Activated naive CD8-positive, alpha-beta T cell treated with anti-CD3 and anti-CD28 coated beads, Interleukin-2, amount 10 ng/mL, durations not matched to agents 7 days and 5 days (primary cell): ENCODE measurements at regions not wholly inside any gene's neighbourhood (a gene's known extent, or its start where the extent isn't known, plus 50 kb on each side); places are given as distances from the start of the nearest gene placed in this dataset.

Experiments used
- ATAC-seq: fragments of 150-1000 bp; cut with Tn5 transposase; one replicate; pipeline ENCODE4 v1.10.0; 2021; ENCODE audit warnings: low read depth, moderate library complexity
- POLR2A ChIA-PET: fragments of 350-600 bp; sonication (Branson Sonifier 250); formaldehyde crosslinking; loops from one replicate; lab custom pipeline; 2021; ENCODE audit warnings: antibody characterized with exemption; lab: Charles Lee
- DNase-seq: peaks from one replicate; pipeline ENCODE4 v3.0.0; 2021
- H3K27ac Mint-ChIP-seq: one replicate; pipeline ENCODE4 v1.8.0; 2022; ENCODE audit warnings: mild to moderate bottlenecking, mixed read lengths
- H3K27me3 Mint-ChIP-seq: one replicate; pipeline ENCODE4 v1.8.0; 2022; ENCODE audit warnings: mild to moderate bottlenecking, moderate library complexity, mixed read lengths
- H3K36me3 Mint-ChIP-seq: one replicate; pipeline ENCODE4 v1.8.0; 2021; ENCODE audit warnings: mild to moderate bottlenecking, mixed read lengths
- H3K4me1 Mint-ChIP-seq: one replicate; pipeline ENCODE4 v1.8.0; 2021; ENCODE audit warnings: mixed read lengths
- H3K4me3 Mint-ChIP-seq: one replicate; pipeline ENCODE4 v1.8.0; 2022; ENCODE audit warnings: mild to moderate bottlenecking, moderate library complexity, mixed read lengths
- H3K9me3 Mint-ChIP-seq: one replicate; pipeline ENCODE4 v1.8.0; 2021; ENCODE audit warnings: mixed read lengths

DNA sequence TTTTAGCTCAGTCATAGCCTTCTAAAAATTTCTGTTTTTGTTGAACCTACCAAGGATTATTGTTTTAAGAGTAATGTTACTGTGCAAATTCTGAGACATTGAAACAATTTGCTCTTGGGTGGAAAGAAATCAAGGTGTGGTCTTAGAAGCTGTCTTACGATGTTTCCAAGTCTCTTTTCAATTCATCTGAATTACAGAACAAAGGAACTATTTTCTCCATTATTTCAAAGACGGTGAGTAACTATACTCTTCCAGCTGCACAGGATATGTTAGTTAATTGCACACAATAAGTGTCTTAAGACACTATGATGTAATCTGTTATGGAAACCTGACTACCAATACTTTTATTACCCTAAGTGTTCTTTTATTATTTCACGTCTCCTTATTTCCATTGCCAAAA is 106.8 kb upstream of the POM121L12 start:
- ATAC-seq: no peak
- Mint-ChIP-seq H3K4me3 (no peak overlapping the region), H3K9me3 (peaks cover 13% of the 10 kb centered on the region), H3K27me3 (no peaks in the 10 kb centered on the region), H3K4me1 (no peaks in the 10 kb centered on the region), H3K27ac (no peak overlapping the region), H3K36me3 (no peaks in the 10 kb centered on the region)
- no peak for DNase-seq
- POLR2A ChIA-PET: no interaction called here

- DNase-seq: no peak
- Mint-ChIP-seq H3K36me3 (no peaks in the 10 kb centered on the region), H3K9me3 (peaks cover 16% of the 10 kb centered on the region), H3K4me1 (no peaks in the 10 kb centered on the region), H3K27ac (no peak overlapping the region), H3K4me3 (no peak overlapping the region), H3K27me3 (no peaks in the 10 kb centered on the region)
- POLR2A ChIA-PET: no interaction called here
- no peak for ATAC-seq
These were observed 110.1 kb upstream of the POM121L12 start for GRCh38 chr7:52925332-52925731.

DNA sequence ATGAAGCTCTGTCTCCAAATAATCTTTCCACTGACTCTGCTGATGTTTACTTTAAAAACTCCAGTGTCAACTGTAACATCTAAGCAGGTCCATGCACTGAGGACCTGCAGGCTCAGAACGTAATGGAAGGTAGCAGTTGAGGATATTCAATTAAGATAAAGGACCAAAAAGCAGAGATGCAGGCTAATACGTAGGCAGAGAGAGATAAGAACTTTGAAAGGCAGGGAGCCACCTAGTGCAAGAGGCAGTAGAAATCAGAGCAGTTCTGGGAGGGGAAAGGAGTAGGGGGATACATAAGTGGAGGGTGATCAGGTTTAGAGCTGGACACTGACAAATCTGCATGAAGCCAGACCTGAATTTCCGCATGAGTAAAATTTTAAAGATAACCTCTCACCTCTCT is 114.5 kb upstream of the POM121L12 start:
- POLR2A ChIA-PET: no interaction called here
- Mint-ChIP-seq H3K9me3 (peaks cover 7% of the 10 kb centered on the region), H3K27ac (no peak overlapping the region), H3K4me3 (no peak overlapping the region), H3K27me3 (no peaks in the 10 kb centered on the region), H3K4me1 (no peaks in the 10 kb centered on the region), H3K36me3 (no peaks in the 10 kb centered on the region)
- ATAC-seq (no peak), DNase-seq (no peak)

- Mint-ChIP-seq H3K27me3 (no peaks in the 10 kb centered on the region), H3K9me3 (peaks cover 6% of the 10 kb centered on the region), H3K4me1 (no peaks in the 10 kb centered on the region), H3K36me3 (no peaks in the 10 kb centered on the region), H3K4me3 (no peak overlapping the region), H3K27ac (no peak overlapping the region)
- no peak for ATAC-seq
- POLR2A ChIA-PET: no interaction called here
- DNase-seq: no peak
These were observed 117.4 kb upstream of the POM121L12 start for GRCh38 chr7:52917982-52918578.

DNA sequence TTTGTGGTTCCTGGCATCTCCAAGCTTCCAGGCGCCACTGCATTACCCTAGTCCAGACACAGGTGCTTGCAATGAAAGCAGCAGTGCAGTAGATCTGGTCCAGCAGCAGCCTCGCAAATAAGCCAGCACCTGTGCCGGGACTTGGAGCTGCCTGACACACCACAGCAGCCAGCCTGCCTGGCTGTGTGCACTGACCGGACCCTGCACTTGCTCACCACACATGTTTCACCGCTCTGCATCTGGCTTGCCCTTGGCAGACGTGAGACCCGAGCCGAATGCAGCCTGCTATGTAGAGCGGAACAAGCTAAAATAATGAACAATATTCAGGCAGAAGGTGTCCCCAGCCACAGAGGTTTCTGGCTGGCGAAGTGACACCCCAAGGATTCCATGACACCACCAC is 123.6 kb upstream of the POM121L12 start:
- Mint-ChIP-seq H3K36me3 (no peaks in the 10 kb centered on the region), H3K9me3 (peaks cover 4% of the 10 kb centered on the region), H3K4me3 (no peak overlapping the region), H3K27ac (no peak overlapping the region), H3K4me1 (no peaks in the 10 kb centered on the region), H3K27me3 (no peaks in the 10 kb centered on the region)
- no peak for DNase-seq
- POLR2A ChIA-PET: no interaction called here
- no peak for ATAC-seq

GRCh38 chr7:52911326-52911725 is 124.1 kb upstream of the POM121L12 start:
- Mint-ChIP-seq H3K9me3 (peaks cover 4% of the 10 kb centered on the region), H3K27ac (no peak overlapping the region), H3K36me3 (no peaks in the 10 kb centered on the region), H3K4me3 (no peak overlapping the region), H3K4me1 (no peaks in the 10 kb centered on the region), H3K27me3 (no peaks in the 10 kb centered on the region)
- ATAC-seq (no peak), DNase-seq (no peak)
- POLR2A ChIA-PET: no interaction called here

GRCh38 chr7:52909935-52910334 is 125.5 kb upstream of the POM121L12 start:
- no peak for ATAC-seq
- Mint-ChIP-seq H3K36me3 (no peaks in the 10 kb centered on the region), H3K4me3 (no peak overlapping the region), H3K4me1 (no peaks in the 10 kb centered on the region), H3K27me3 (no peaks in the 10 kb centered on the region), H3K27ac (no peak overlapping the region), H3K9me3 (peaks cover 4% of the 10 kb centered on the region)
- no peak for DNase-seq
- POLR2A ChIA-PET: no interaction called here

DNA sequence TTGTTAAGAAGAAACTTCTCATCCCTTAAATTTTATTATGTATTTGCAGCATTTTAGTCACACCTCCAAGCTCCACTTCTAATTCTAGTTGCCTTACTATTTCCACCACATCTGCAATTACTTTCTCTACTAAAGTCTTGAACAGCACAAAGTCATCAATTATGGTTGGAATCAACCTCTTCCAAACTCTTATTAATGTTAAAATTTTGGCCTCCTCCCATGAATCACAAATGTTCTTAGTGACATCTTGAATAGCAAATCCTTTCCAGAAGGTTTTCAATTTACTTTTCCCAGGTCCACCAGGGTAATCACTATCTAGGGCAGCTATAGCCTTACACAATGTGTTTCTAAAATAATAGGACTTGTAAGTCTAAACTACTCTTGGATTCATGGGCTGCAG is 126.3 kb upstream of the POM121L12 start:
- POLR2A ChIA-PET: no interaction called here
- Mint-ChIP-seq H3K27me3 (no peaks in the 10 kb centered on the region), H3K9me3 (peaks cover 4% of the 10 kb centered on the region), H3K36me3 (no peaks in the 10 kb centered on the region), H3K4me1 (no peaks in the 10 kb centered on the region), H3K27ac (no peak overlapping the region), H3K4me3 (no peak overlapping the region)
- DNase-seq (no peak), ATAC-seq (no peak)

GRCh38 chr7:52897713-52898112 is 137.7 kb upstream of the POM121L12 start:
- Mint-ChIP-seq H3K4me1 (no peaks in the 10 kb centered on the region), H3K4me3 (no peak overlapping the region), H3K9me3 (peaks cover 5% of the 10 kb centered on the region), H3K27ac (no peak overlapping the region), H3K27me3 (no peaks in the 10 kb centered on the region), H3K36me3 (no peaks in the 10 kb centered on the region)
- POLR2A ChIA-PET: no interaction called here
- ATAC-seq (no peak), DNase-seq (no peak)

GRCh38 chr7:52897288-52897687 is 138.1 kb upstream of the POM121L12 start:
- DNase-seq (no peak), ATAC-seq (no peak)
- Mint-ChIP-seq H3K27me3 (no peaks in the 10 kb centered on the region), H3K27ac (no peak overlapping the region), H3K4me3 (no peak overlapping the region), H3K9me3 (peaks cover 5% of the 10 kb centered on the region), H3K36me3 (no peaks in the 10 kb centered on the region), H3K4me1 (no peaks in the 10 kb centered on the region)
- POLR2A ChIA-PET: no interaction called here

DNA sequence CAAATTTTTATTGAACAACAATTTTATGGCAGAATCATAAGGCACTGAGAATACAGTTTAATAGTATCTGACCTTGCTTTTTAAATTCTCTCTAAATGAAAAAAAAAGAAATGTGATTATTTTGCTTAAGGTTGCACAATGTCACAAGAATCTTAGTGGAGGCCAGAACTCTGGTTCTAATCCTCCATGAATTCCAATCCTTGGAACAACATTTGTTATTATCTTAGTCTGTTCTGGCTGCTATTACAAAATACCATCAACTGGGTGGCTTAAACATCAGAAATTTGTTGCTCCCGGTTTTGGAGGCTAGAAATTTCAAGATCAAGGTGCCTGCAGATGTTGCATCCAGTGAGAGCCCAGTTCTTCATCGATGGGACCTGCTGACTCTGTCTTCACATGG is 158.2 kb upstream of the POM121L12 start:
- no peak for DNase-seq
- Mint-ChIP-seq H3K36me3 (no peaks in the 10 kb centered on the region), H3K27ac (no peak overlapping the region), H3K9me3 (peaks cover 5% of the 10 kb centered on the region), H3K27me3 (no peaks in the 10 kb centered on the region), H3K4me3 (no peak overlapping the region), H3K4me1 (no peaks in the 10 kb centered on the region)
- POLR2A ChIA-PET: no interaction called here
- no peak for ATAC-seq

DNA sequence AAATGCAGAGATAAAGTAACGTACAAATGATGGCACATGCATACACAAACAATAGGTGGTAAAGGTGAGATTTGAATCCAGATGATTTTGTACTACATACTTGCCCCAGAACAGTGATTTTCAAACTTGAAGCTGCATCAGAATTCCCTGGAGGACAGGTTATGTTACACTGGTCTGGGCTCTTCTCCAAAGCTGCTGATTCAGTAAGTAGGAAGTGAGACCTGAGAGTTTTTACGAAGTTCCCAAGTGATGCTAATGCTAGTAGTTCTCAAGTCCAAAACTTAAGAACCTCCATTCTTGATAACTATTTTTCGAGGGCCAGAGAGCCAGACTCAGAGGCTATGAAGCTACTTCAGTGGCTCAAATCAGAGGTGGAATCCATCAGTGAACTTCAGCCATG is 159.0 kb upstream of the POM121L12 start:
- Mint-ChIP-seq H3K27ac (no peak overlapping the region), H3K4me3 (no peak overlapping the region), H3K36me3 (no peaks in the 10 kb centered on the region), H3K4me1 (no peaks in the 10 kb centered on the region), H3K9me3 (peaks cover 5% of the 10 kb centered on the region), H3K27me3 (no peaks in the 10 kb centered on the region)
- POLR2A ChIA-PET: no interaction called here
- DNase-seq (no peak), ATAC-seq (no peak)

DNA sequence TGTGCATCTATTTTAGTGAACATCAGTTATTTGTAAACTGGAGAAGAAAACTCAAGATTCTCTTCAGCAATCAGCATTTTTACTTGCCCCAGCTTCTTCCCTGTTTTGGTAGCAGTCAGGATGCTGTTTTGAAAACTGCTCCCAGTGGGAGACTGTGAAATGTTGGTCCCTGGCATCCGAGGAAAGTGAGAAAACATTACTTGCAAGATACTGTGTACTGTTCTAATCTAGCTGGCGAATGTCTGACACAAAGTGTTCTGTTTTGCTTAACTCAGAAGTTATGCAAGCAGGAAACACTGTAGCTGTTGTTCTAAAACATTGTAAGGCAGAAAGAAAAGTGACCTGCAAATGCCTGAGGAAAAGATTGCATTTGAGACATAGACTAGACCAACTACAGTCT is 171.8 kb upstream of the POM121L12 start:
- H3K36me3 Mint-ChIP-seq: no peaks in the 10 kb centered on the region
- H3K27ac Mint-ChIP-seq: no peak overlapping the region
- H3K4me3 Mint-ChIP-seq: no peak overlapping the region
- ATAC-seq (no peak), DNase-seq (no peak)
- POLR2A ChIA-PET: no interaction called here
- no peaks in the 10 kb centered on the region for H3K27me3 Mint-ChIP-seq
- H3K9me3 Mint-ChIP-seq: peaks cover 7% of the 10 kb centered on the region
- no peaks in the 10 kb centered on the region for H3K4me1 Mint-ChIP-seq

GRCh38 chr7:52862321-52862720 is 173.1 kb upstream of the POM121L12 start:
- peaks cover 4% of the 10 kb centered on the region for H3K9me3 Mint-ChIP-seq
- H3K4me1 Mint-ChIP-seq: no peaks in the 10 kb centered on the region
- no peak for ATAC-seq
- H3K27ac Mint-ChIP-seq: no peak overlapping the region
- no peak for DNase-seq
- POLR2A ChIA-PET: no interaction called here
- no peaks in the 10 kb centered on the region for H3K27me3 Mint-ChIP-seq
- H3K36me3 Mint-ChIP-seq: no peaks in the 10 kb centered on the region
- H3K4me3 Mint-ChIP-seq: no peak overlapping the region

DNA sequence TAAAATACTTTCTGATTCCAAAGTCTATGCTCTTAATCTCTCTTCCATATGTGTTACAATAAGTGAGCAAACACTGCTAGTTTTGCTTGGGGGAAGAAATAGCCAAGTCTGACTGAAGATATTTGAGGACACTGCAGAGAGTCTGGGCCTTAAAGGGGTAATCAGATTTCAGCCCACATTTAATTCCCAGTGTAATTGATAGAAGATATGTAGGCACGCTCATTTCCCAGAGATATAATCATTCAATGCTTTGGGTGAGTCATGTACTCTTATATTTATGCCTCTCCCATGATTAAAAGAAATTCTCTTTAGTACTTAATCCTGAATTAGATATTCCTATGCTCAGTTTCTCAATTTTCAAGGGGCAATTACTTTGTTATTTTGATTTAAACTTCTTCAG is 178.1 kb upstream of the POM121L12 start:
- DNase-seq: no peak
- H3K27ac Mint-ChIP-seq: no peak overlapping the region
- no peaks in the 10 kb centered on the region for H3K36me3 Mint-ChIP-seq
- no peaks in the 10 kb centered on the region for H3K27me3 Mint-ChIP-seq
- no peak overlapping the region for H3K4me3 Mint-ChIP-seq
- POLR2A ChIA-PET: no interaction called here
- no peak for ATAC-seq
- no peaks in the 10 kb centered on the region for H3K9me3 Mint-ChIP-seq
- no peaks in the 10 kb centered on the region for H3K4me1 Mint-ChIP-seq
